AG09309 (cell line): ENCODE measurements at regions not wholly inside any gene's neighbourhood (a gene's known extent, or its start where the extent isn't known, plus 50 kb on each side); places are given as distances from the start of the nearest gene placed in this dataset.

Source experiments
- DNase-seq: peaks from one replicate; pipeline ENCODE4 v3.0.0-alpha.2; 2010; ENCODE audit warnings: low read depth
- H3K4me3 ChIP-seq: 2 replicates; pipeline ENCODE4 v1.5.1; 2011; ENCODE audit warnings: mild to moderate bottlenecking, low read depth, low read length, moderate library complexity; ENCODE audit not compliant: control insufficient read depth
- TF ChIP-seq, protein P1 (sequence below): IDR thresholded peaks from 2 replicates; pipeline ENCODE4 v1.5.1; 2011; ENCODE audit warnings: mild to moderate bottlenecking, low read depth, low read length, inconsistent platforms; ENCODE audit not compliant: insufficient read depth, control insufficient read depth; ENCODE audit errors: missing control alignments

DNA sequence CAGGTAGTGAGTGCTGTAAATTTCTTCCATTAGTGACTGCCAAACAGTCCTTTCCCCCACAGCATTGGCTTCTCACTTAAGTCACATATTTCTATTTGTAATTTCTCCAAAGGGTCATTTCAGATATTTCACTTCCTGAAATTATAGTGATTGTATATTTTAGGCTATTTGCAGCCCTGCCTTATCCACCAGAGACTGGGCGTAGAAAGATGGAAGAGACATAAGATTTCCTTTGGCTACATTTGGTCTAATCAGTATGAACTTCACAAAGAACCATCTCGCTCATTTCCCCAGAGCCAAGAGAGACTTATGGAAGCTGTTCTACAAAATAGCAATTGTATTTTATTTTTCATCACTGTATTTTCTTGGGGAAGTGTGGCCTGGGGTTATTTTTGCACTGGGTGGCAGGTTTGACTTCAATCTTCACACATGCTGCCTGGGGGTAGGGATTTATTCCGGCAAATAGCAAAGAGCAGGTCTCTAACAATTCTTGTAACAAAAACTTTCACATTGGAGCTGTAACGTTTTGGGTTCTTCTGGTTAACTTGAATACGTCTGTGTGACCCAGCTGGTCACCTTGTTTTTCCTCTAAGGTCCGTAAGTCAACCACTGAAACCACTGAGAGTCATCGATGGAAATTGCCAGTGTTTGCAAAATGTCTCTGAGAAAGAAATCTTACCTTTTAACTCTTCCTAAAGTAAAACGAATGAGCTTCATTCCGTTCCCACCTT lies 170.6 kb upstream of the SERPINE2 start:
- DNase-seq, result no peak
- TF ChIP-seq, protein P1, sequence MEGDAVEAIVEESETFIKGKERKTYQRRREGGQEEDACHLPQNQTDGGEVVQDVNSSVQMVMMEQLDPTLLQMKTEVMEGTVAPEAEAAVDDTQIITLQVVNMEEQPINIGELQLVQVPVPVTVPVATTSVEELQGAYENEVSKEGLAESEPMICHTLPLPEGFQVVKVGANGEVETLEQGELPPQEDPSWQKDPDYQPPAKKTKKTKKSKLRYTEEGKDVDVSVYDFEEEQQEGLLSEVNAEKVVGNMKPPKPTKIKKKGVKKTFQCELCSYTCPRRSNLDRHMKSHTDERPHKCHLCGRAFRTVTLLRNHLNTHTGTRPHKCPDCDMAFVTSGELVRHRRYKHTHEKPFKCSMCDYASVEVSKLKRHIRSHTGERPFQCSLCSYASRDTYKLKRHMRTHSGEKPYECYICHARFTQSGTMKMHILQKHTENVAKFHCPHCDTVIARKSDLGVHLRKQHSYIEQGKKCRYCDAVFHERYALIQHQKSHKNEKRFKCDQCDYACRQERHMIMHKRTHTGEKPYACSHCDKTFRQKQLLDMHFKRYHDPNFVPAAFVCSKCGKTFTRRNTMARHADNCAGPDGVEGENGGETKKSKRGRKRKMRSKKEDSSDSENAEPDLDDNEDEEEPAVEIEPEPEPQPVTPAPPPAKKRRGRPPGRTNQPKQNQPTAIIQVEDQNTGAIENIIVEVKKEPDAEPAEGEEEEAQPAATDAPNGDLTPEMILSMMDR, result no peak
- no peak overlapping the region for H3K4me3 ChIP-seq

DNA sequence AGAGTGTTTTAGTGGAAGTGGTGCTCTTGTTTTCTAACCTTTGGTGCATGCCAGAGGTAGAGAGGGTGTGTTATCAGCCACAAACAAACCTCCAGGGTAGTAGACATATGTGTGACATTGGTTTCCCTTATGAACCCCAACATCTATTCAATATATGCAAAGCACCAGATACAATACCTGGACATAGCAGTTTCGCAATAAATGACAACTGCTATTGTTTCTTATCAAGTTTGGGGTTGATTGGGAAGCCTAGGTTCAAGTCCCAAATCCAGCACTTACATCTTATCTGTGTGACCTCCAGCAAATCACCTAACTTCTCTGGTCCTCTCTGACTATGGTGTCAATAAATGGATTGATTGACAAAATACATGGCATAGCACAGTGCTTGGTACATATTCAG lies 169.4 kb upstream of the SERPINE2 start:
- TF ChIP-seq, protein P1, result no peak
- no peak for DNase-seq
- H3K4me3 ChIP-seq, result no peak overlapping the region

- no peak overlapping the region for H3K4me3 ChIP-seq
- no peak for DNase-seq
- TF ChIP-seq, protein P1, result peak; percentile 0
These were observed 168.9 kb upstream of the SERPINE2 start for GRCh38 chr2:224208007-224208406.

- no peak overlapping the region for H3K4me3 ChIP-seq
- DNase-seq, result no peak
- TF ChIP-seq, protein P1, result no peak
These were observed 167.7 kb upstream of the SERPINE2 start for GRCh38 chr2:224206816-224207215.

GRCh38 chr2:224202281-224202865 lies 163.3 kb upstream of the SERPINE2 start:
- TF ChIP-seq, protein P1, result no peak

DNA sequence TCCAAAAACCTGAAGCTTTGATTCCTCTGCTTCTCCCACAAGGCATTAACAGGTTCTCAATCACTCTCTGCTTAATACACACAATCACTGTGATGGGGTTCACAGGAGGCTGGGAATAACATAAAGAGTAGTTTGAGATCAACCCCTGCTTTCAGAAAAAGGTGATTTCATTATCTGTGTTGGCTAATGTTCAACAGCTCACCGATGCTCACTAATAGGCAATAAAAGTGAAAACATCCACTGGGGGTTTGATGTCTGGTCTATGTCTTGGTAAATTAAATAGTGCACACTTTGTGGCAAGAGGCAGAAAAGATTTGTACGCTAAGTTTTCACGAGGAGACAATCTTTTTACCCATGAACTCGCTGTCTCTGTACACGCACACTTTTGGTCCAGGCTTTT lies 159.3 kb upstream of the SERPINE2 start:
- no peak overlapping the region for H3K4me3 ChIP-seq
- no peak for DNase-seq
- TF ChIP-seq, protein P1, result no peak

More at GRCh38 chr2:224202281-224202865, 163.3 kb upstream of the SERPINE2 start:
- H3K4me3 ChIP-seq, result no peak overlapping the region
- DNase-seq, result no peak

DNA sequence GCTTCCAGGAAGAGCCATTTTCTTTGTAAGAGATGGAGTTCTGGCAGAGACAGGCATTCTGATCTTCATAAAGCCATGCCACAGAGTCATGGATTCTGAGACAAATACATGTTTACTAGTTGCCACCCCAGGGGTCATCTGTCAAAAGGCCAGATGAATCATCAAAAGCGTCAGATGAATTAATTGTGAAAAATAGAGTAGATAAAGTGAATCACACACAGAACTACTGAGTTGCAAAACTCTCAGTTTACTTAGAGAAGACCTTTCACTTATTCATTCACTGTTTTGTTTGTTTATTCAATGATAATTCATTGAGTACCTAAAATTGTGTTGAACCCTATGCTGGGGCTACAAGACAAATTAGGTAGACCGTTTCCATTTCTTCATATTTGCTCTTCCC lies 157.7 kb upstream of the SERPINE2 start:
- DNase-seq, result no peak
- TF ChIP-seq, protein P1, result no peak
- no peak overlapping the region for H3K4me3 ChIP-seq
